ENCODE measurements at regions not wholly inside any gene's neighbourhood (a gene's known extent, or its start where the extent isn't known, plus 50 kb on each side); places are given as distances from the start of the nearest gene placed in this dataset.

DNA sequence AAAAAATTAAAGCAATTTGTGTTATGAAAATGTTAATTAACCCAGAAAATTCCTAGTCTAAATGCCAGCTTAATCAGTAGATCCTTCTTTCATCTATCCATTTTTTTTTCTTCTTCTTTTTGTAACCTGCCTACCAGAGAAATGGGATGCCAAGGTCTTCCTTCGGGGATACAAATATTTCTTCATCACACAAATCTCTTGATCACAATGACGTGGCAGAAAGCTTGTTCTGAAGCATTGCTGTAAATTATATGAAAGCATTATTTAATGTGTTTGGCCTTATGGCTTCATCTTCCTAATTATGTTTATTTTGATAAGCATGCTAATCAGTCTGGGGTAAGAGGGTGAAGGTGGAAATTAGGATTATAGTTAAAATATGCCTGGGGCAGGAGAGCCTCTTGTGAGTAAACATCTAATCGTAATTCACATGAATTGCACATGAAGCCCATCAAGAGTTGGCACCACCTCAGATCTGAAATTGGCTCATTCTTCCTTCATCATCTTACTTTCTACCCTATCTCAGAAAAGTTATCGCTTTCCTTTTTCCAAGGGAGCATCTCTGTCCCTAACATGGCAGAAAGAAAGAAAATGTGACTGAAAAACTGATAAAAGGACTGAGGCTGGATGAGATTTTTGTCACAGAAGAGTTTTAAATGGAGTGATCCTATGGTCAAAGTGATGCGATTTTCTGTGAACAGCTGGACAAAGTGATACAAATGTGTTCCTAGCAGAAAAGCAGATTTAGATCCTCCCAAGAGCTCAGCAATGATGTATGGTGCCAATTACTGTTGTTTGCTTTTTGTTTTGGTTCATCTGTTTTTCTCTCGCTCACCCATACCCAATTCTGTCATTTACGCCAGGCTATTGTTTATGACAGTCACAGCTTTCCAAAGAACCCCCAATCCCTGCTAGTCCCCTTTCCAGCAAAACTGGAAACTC lies 76.9 kb upstream of the PMAIP1 start:
- H3K9me3 Mint-ChIP-seq = peaks cover 2% of the 10 kb centered on the region
- peaks cover 22% of the 10 kb centered on the region for H3K4me1 Mint-ChIP-seq
- no peaks in the 10 kb centered on the region for H3K36me3 Mint-ChIP-seq (ENCODE audit: low read depth)
- H3K27ac Mint-ChIP-seq = peak overlapping the region; percentile 55 to 78 (median 64)
- H3K4me3 Mint-ChIP-seq = no peak overlapping the region
- no peak for TF ChIP-seq CTCF (IDR thresholded peaks at IDR 0.05; ENCODE audit: unreplicated experiment in 3 of 3)
- peaks cover 4% of the 10 kb centered on the region for H3K27me3 Mint-ChIP-seq (ENCODE audit: low read depth)

DNA sequence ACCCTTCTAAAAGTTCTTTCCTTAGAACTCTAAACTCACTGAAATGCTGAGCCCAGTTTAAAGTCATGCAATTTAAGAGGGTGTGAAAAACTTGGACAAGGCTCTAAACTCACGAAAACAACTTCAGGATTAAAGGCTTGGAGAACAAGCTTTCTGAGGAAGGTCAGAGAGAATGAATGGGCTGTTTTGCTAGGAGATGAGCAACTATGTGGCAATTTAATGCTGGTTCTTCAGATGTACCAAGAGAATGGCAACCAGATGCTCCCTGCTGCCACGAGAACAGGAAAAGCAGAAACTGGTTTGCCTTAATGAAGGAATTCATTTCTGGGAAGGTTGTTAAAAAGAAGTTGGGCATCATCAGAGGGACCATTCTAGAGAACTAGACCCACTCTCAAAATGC lies 77.8 kb upstream of the PMAIP1 start:
- no peak overlapping the region for H3K27ac Mint-ChIP-seq
- TF ChIP-seq CTCF (IDR thresholded peaks at IDR 0.05; ENCODE audit: unreplicated experiment in 3 of 3) = no peak
- peaks cover 2% of the 10 kb centered on the region for H3K9me3 Mint-ChIP-seq
- peaks cover 22% of the 10 kb centered on the region for H3K4me1 Mint-ChIP-seq
- H3K27me3 Mint-ChIP-seq (ENCODE audit: low read depth) = peaks cover 4% of the 10 kb centered on the region
- no peaks in the 10 kb centered on the region for H3K36me3 Mint-ChIP-seq (ENCODE audit: low read depth)
- no peak overlapping the region for H3K4me3 Mint-ChIP-seq

DNA sequence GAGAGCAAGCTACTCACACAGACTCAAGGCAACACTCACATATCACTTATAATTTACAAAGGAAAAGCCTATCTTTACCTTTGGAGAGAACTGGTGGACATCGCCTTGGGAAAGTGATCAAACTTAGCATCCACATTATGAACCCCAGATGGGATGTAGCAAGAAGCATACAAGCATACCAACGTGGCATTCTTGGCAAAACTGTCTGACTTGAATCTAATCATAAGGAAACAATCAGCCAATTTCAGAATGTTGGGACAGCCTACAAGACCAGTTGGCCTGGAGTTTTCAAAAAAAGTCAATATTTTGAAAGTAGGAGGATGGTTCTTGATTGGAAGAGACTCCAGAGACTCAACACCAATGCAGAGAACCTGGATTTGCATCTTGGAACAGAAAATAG lies 79.1 kb upstream of the PMAIP1 start:
- peaks cover 4% of the 10 kb centered on the region for H3K27me3 Mint-ChIP-seq (ENCODE audit: low read depth)

GRCh38 chr18:59818769-59819168 lies 81.0 kb upstream of the PMAIP1 start:
- H3K4me3 Mint-ChIP-seq = no peak overlapping the region
- H3K9me3 Mint-ChIP-seq = peaks cover 2% of the 10 kb centered on the region
- TF ChIP-seq CTCF (IDR thresholded peaks at IDR 0.05; ENCODE audit: unreplicated experiment in 3 of 3) = no peak
- H3K27me3 Mint-ChIP-seq (ENCODE audit: low read depth) = peaks cover 5% of the 10 kb centered on the region
- H3K4me1 Mint-ChIP-seq = peaks cover 34% of the 10 kb centered on the region
- H3K36me3 Mint-ChIP-seq (ENCODE audit: low read depth) = no peaks in the 10 kb centered on the region
- H3K27ac Mint-ChIP-seq = no peak overlapping the region

More for the DNA sequence above, 79.1 kb upstream of the PMAIP1 start:
- Mint-ChIP-seq H3K36me3 (ENCODE audit: low read depth) (no peaks in the 10 kb centered on the region), H3K9me3 (peaks cover 2% of the 10 kb centered on the region), H3K27ac (no peak overlapping the region), H3K4me1 (peaks cover 22% of the 10 kb centered on the region), H3K4me3 (no peak overlapping the region)
- no peak for TF ChIP-seq CTCF (IDR thresholded peaks at IDR 0.05; ENCODE audit: unreplicated experiment in 3 of 3)

GRCh38 chr18:59814891-59815290 lies 84.9 kb upstream of the PMAIP1 start:
- Mint-ChIP-seq H3K9me3 (peaks cover 2% of the 10 kb centered on the region), H3K36me3 (ENCODE audit: low read depth) (no peaks in the 10 kb centered on the region), H3K27me3 (ENCODE audit: low read depth) (peaks cover 8% of the 10 kb centered on the region), H3K27ac (peak overlapping the region; percentile 40 to 60 (median 44)), H3K4me3 (no peak overlapping the region), H3K4me1 (peaks cover 29% of the 10 kb centered on the region)
- TF ChIP-seq CTCF (IDR thresholded peaks at IDR 0.05; ENCODE audit: unreplicated experiment in 3 of 3) = no peak

DNA sequence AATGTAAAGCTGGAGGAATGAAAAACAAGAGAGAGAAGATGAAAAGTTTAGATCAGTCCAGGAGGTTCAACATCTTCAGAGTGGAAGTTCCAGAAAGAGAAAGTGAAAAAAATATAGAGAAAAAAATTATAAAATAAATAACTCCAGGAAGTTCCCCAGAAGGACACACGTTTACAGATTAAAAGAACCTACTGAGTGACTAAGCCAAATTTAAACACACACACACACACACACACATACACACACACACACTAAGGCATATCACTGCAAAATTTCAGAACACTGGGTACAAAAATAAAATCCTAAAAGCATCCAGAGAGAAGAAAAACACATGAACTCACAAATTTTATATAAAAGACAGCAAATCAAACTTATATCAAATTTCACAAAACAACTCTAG lies 85.9 kb upstream of the PMAIP1 start:
- Mint-ChIP-seq H3K4me1 (peaks cover 29% of the 10 kb centered on the region), H3K27me3 (ENCODE audit: low read depth) (peaks cover 8% of the 10 kb centered on the region), H3K27ac (peak overlapping the region; percentile 24 to 77 (median 70)), H3K36me3 (ENCODE audit: low read depth) (no peaks in the 10 kb centered on the region), H3K9me3 (peaks cover 2% of the 10 kb centered on the region), H3K4me3 (no peak overlapping the region)
- no peak for TF ChIP-seq CTCF (IDR thresholded peaks at IDR 0.05; ENCODE audit: unreplicated experiment in 3 of 3)

Measured in nephron (organoid).